ENCODE measurements at regions not wholly inside any gene's neighbourhood (a gene's known extent, or its start where the extent isn't known, plus 50 kb on each side); places are given as distances from the start of the nearest gene placed in this dataset.

- TF ChIP-seq CTCF (IDR thresholded peaks at IDR 0.05; ENCODE audit: extremely low read depth, missing control alignments), result no peak
- DNase-seq (ENCODE audit: low spot score), result no peak
These were observed 1570.0 kb upstream of the DEFB115 start for GRCh38 chr20:29687438-29687837.

GRCh38 chr20:29689411-29690225, 1567.8 kb upstream of the DEFB115 start:
- no peak for DNase-seq (ENCODE audit: low spot score)
- no peak for TF ChIP-seq CTCF (IDR thresholded peaks at IDR 0.05; ENCODE audit: extremely low read depth, missing control alignments)

- no peak for TF ChIP-seq CTCF (IDR thresholded peaks at IDR 0.05; ENCODE audit: extremely low read depth, missing control alignments)
- DNase-seq (ENCODE audit: low spot score), result no peak
These were observed 1567.2 kb upstream of the DEFB115 start for GRCh38 chr20:29690274-29690673.

- peak; percentile 5 for DNase-seq (ENCODE audit: low spot score)
These were observed 1516.9 kb upstream of the DEFB115 start for GRCh38 chr20:29740601-29740950.

GRCh38 chr20:29740951-29741593, 1516.4 kb upstream of the DEFB115 start:
- DNase-seq (ENCODE audit: low spot score), result peak; percentile 14
- no peak for TF ChIP-seq CTCF (IDR thresholded peaks at IDR 0.05; ENCODE audit: extremely low read depth, missing control alignments)

More at GRCh38 chr20:29740601-29740950, 1516.9 kb upstream of the DEFB115 start:
- no peak for TF ChIP-seq CTCF (IDR thresholded peaks at IDR 0.05; ENCODE audit: extremely low read depth, missing control alignments)

- peak; percentile 21 for DNase-seq (ENCODE audit: low spot score)
- TF ChIP-seq CTCF (IDR thresholded peaks at IDR 0.05; ENCODE audit: extremely low read depth, missing control alignments), result no peak
These were observed 1515.9 kb upstream of the DEFB115 start for GRCh38 chr20:29741594-29741893.

- TF ChIP-seq CTCF (IDR thresholded peaks at IDR 0.05; ENCODE audit: extremely low read depth, missing control alignments), result no peak
- DNase-seq (ENCODE audit: low spot score), result peak; percentile 46
These were observed 1515.4 kb upstream of the DEFB115 start for GRCh38 chr20:29741894-29742698.
